Activated naive CD4-positive, alpha-beta T cell treated with anti-CD3 and anti-CD28 coated beads, Interleukin-2, amount 50 U/mL, for 24 hours (primary cell): ENCODE measurements at regions not wholly inside any gene's neighbourhood (a gene's known extent, or its start where the extent isn't known, plus 50 kb on each side); places are given as distances from the start of the nearest gene placed in this dataset.
A peak's percentile ranks its signal among the peaks of the same experiment; 100 is the strongest.

Source experiments
- H3K27ac Mint-ChIP-seq: one replicate; pipeline ENCODE4 v1.8.0; 2021; ENCODE audit warnings: mild to moderate bottlenecking, mixed read lengths
- H3K27me3 Mint-ChIP-seq: one replicate; pipeline ENCODE4 v1.8.0; 2021; ENCODE audit warnings: mixed read lengths
- H3K36me3 Mint-ChIP-seq: one replicate; pipeline ENCODE4 v1.8.0; 2021; ENCODE audit warnings: mixed read lengths
- H3K4me1 Mint-ChIP-seq: one replicate; pipeline ENCODE4 v1.8.0; 2021; ENCODE audit warnings: mixed read lengths
- H3K4me3 Mint-ChIP-seq: one replicate; pipeline ENCODE4 v1.8.0; 2021; ENCODE audit warnings: mild to moderate bottlenecking, mixed read lengths
- H3K9me3 Mint-ChIP-seq: one replicate; pipeline ENCODE4 v1.8.0; 2021; ENCODE audit warnings: mixed read lengths

- peaks cover under 1% of the 10 kb centered on the region for H3K27me3 Mint-ChIP-seq
- H3K9me3 Mint-ChIP-seq: no peaks in the 10 kb centered on the region
- H3K36me3 Mint-ChIP-seq: no peaks in the 10 kb centered on the region
- H3K27ac Mint-ChIP-seq: no peak overlapping the region
- no peaks in the 10 kb centered on the region for H3K4me1 Mint-ChIP-seq
- H3K4me3 Mint-ChIP-seq: no peak overlapping the region
Observed at GRCh38 chr4:183763990-183764754, 105.1 kb downstream of the TRAPPC11 start.

- H3K36me3 Mint-ChIP-seq: no peaks in the 10 kb centered on the region
- H3K4me3 Mint-ChIP-seq: no peak overlapping the region
Observed at GRCh38 chr4:183765251-183765911, 106.3 kb downstream of the TRAPPC11 start.

GRCh38 chr4:183766140-183766539, 107.0 kb downstream of the TRAPPC11 start:
- no peaks in the 10 kb centered on the region for H3K9me3 Mint-ChIP-seq
- H3K27me3 Mint-ChIP-seq: no peaks in the 10 kb centered on the region
- no peak overlapping the region for H3K27ac Mint-ChIP-seq
- no peak overlapping the region for H3K4me3 Mint-ChIP-seq
- no peaks in the 10 kb centered on the region for H3K4me1 Mint-ChIP-seq
- H3K36me3 Mint-ChIP-seq: no peaks in the 10 kb centered on the region

More at GRCh38 chr4:183765251-183765911, 106.3 kb downstream of the TRAPPC11 start:
- Mint-ChIP-seq H3K9me3 (no peaks in the 10 kb centered on the region), H3K4me1 (no peaks in the 10 kb centered on the region), H3K27ac (no peak overlapping the region), H3K27me3 (no peaks in the 10 kb centered on the region)

- no peaks in the 10 kb centered on the region for H3K36me3 Mint-ChIP-seq
- no peaks in the 10 kb centered on the region for H3K9me3 Mint-ChIP-seq
- no peaks in the 10 kb centered on the region for H3K4me1 Mint-ChIP-seq
- no peaks in the 10 kb centered on the region for H3K27me3 Mint-ChIP-seq
- H3K27ac Mint-ChIP-seq: no peak overlapping the region
- no peak overlapping the region for H3K4me3 Mint-ChIP-seq
Observed at GRCh38 chr4:183770906-183771305, 111.8 kb downstream of the TRAPPC11 start.

GRCh38 chr4:183772361-183772760, 113.3 kb downstream of the TRAPPC11 start:
- H3K36me3 Mint-ChIP-seq: no peaks in the 10 kb centered on the region
- H3K27ac Mint-ChIP-seq: no peak overlapping the region
- H3K4me3 Mint-ChIP-seq: no peak overlapping the region
- H3K9me3 Mint-ChIP-seq: no peaks in the 10 kb centered on the region
- no peaks in the 10 kb centered on the region for H3K27me3 Mint-ChIP-seq
- no peaks in the 10 kb centered on the region for H3K4me1 Mint-ChIP-seq

GRCh38 chr4:183773790-183774189, 114.7 kb downstream of the TRAPPC11 start:
- no peak overlapping the region for H3K27ac Mint-ChIP-seq
- H3K36me3 Mint-ChIP-seq: no peaks in the 10 kb centered on the region
- H3K4me3 Mint-ChIP-seq: no peak overlapping the region
- no peaks in the 10 kb centered on the region for H3K4me1 Mint-ChIP-seq
- H3K9me3 Mint-ChIP-seq: no peaks in the 10 kb centered on the region
- no peaks in the 10 kb centered on the region for H3K27me3 Mint-ChIP-seq

- Mint-ChIP-seq H3K4me3 (no peak overlapping the region), H3K4me1 (no peaks in the 10 kb centered on the region), H3K27me3 (peaks cover 14% of the 10 kb centered on the region), H3K27ac (no peak overlapping the region), H3K36me3 (no peaks in the 10 kb centered on the region), H3K9me3 (no peaks in the 10 kb centered on the region)
Observed at GRCh38 chr4:183783306-183783705, 121.8 kb upstream of the STOX2 start.

GRCh38 chr4:183783991-183784553, 121.0 kb upstream of the STOX2 start:
- H3K27ac Mint-ChIP-seq: no peak overlapping the region
- H3K4me3 Mint-ChIP-seq: no peak overlapping the region
- H3K4me1 Mint-ChIP-seq: no peaks in the 10 kb centered on the region
- H3K36me3 Mint-ChIP-seq: no peaks in the 10 kb centered on the region
- H3K27me3 Mint-ChIP-seq: peaks cover 14% of the 10 kb centered on the region
- no peaks in the 10 kb centered on the region for H3K9me3 Mint-ChIP-seq

- H3K27me3 Mint-ChIP-seq: peaks cover 26% of the 10 kb centered on the region
- no peaks in the 10 kb centered on the region for H3K36me3 Mint-ChIP-seq
- H3K27ac Mint-ChIP-seq: no peak overlapping the region
- H3K9me3 Mint-ChIP-seq: peaks cover 10% of the 10 kb centered on the region
- no peaks in the 10 kb centered on the region for H3K4me1 Mint-ChIP-seq
- H3K4me3 Mint-ChIP-seq: no peak overlapping the region
Observed at GRCh38 chr4:183788308-183788905, 116.7 kb upstream of the STOX2 start.

- Mint-ChIP-seq H3K27ac (no peak overlapping the region), H3K27me3 (peaks cover 28% of the 10 kb centered on the region), H3K4me3 (no peak overlapping the region), H3K9me3 (peaks cover 10% of the 10 kb centered on the region), H3K4me1 (no peaks in the 10 kb centered on the region), H3K36me3 (no peaks in the 10 kb centered on the region)
Observed at GRCh38 chr4:183789657-183790056, 115.5 kb upstream of the STOX2 start.

- Mint-ChIP-seq H3K4me1 (no peaks in the 10 kb centered on the region), H3K9me3 (peaks cover 10% of the 10 kb centered on the region), H3K4me3 (no peak overlapping the region), H3K27ac (no peak overlapping the region), H3K27me3 (peaks cover 34% of the 10 kb centered on the region), H3K36me3 (no peaks in the 10 kb centered on the region)
Observed at GRCh38 chr4:183790661-183791060, 114.4 kb upstream of the STOX2 start.

GRCh38 chr4:183797011-183797444, 108.1 kb upstream of the STOX2 start:
- Mint-ChIP-seq H3K27me3 (peaks cover 54% of the 10 kb centered on the region), H3K9me3 (peaks cover 10% of the 10 kb centered on the region), H3K4me3 (peak overlapping the region; percentile 77), H3K4me1 (peaks cover 16% of the 10 kb centered on the region), H3K27ac (no peak overlapping the region), H3K36me3 (no peaks in the 10 kb centered on the region)

GRCh38 chr4:183797445-183798300, 107.4 kb upstream of the STOX2 start:
- Mint-ChIP-seq H3K36me3 (no peaks in the 10 kb centered on the region), H3K9me3 (peaks cover 5% of the 10 kb centered on the region), H3K27ac (no peak overlapping the region), H3K27me3 (peaks cover 49% of the 10 kb centered on the region), H3K4me1 (peaks cover 16% of the 10 kb centered on the region), H3K4me3 (no peak overlapping the region)

- Mint-ChIP-seq H3K4me1 (peaks cover 16% of the 10 kb centered on the region), H3K4me3 (peak overlapping the region; percentile 65), H3K27me3 (peaks cover 44% of the 10 kb centered on the region), H3K36me3 (no peaks in the 10 kb centered on the region), H3K9me3 (no peaks in the 10 kb centered on the region), H3K27ac (no peak overlapping the region)
Observed at GRCh38 chr4:183798301-183799253, 106.5 kb upstream of the STOX2 start.
